Esophagus (tissue), 2 donors: ENCODE measurements at regions not wholly inside any gene's neighbourhood (a gene's known extent, or its start where the extent isn't known, plus 50 kb on each side); places are given as distances from the start of the nearest gene placed in this dataset.
A peak's percentile ranks its signal among the peaks of the same experiment; 100 is the strongest.

Experiments used
- H3K27ac ChIP-seq, 2 donors: one replicate each; pipeline ENCODE4 v1.5.1; 2013; ENCODE audit warnings: low read depth in 2 of 2, mild to moderate bottlenecking in 2 of 2, inconsistent platforms in 1 of 2, low read length in 1 of 2, moderate library complexity in 1 of 2
- H3K27me3 ChIP-seq, 2 donors: one replicate each; pipeline ENCODE4 v1.6.1; 2013; ENCODE audit warnings: low read length in 2 of 2, control low read depth in 1 of 2, mild to moderate bottlenecking in 1 of 2; ENCODE audit not compliant: insufficient read depth in 2 of 2, control insufficient read depth in 1 of 2
- H3K36me3 ChIP-seq, 2 donors: one replicate each; pipeline ENCODE4 v1.6.1; 2013; ENCODE audit warnings: low read length in 1 of 2; ENCODE audit not compliant: control insufficient read depth in 2 of 2, insufficient read depth in 2 of 2
- H3K4me1 ChIP-seq, 2 donors: one replicate each; pipeline ENCODE4 v1.6.1; 2013; ENCODE audit warnings: low read length in 1 of 2; ENCODE audit not compliant: control insufficient read depth in 2 of 2, insufficient read depth in 2 of 2
- H3K4me3 ChIP-seq, 2 donors: one replicate each; pipeline ENCODE4 v1.5.1; 2013; ENCODE audit warnings: low read length in 2 of 2, mild to moderate bottlenecking in 2 of 2, low read depth in 1 of 2, moderate library complexity in 1 of 2
- H3K9me3 ChIP-seq, 2 donors: one replicate each; pipeline ENCODE4 v1.6.1; 2013; ENCODE audit warnings: mild to moderate bottlenecking in 2 of 2, low read depth in 1 of 2, low read length in 1 of 2, moderate library complexity in 1 of 2; ENCODE audit not compliant: control insufficient read depth in 2 of 2, insufficient read depth in 1 of 2
- WGBS, 2 donors: extraction: QIAGEN DNeasy Blood & Tissue Kit; methylation state at CpG; one replicate each; pipeline ENCODE4 v1.1.7; 2013; 5-methylcytosine and 5-hydroxymethylcytosine counted together
- donor health status: healthy with polysubstance abuse.
- donor health status: Bipolar disorder and iron deficiency.

GRCh38 chr2:14554849-14555545 lies 77.5 kb upstream of the LRATD1 start:
- H3K36me3 ChIP-seq, result no peaks in the 10 kb centered on the region
- no peak overlapping the region for H3K4me3 ChIP-seq
- peak overlapping the region; percentile 42 to 67 for H3K27ac ChIP-seq
- H3K9me3 ChIP-seq, result no peaks in the 10 kb centered on the region
- no peaks in the 10 kb centered on the region for H3K4me1 ChIP-seq
- 42 to 53% methylated on average over 7 of the region's 7 CpGs for WGBS, 2 donors
- H3K27me3 ChIP-seq, result no peaks in the 10 kb centered on the region

DNA sequence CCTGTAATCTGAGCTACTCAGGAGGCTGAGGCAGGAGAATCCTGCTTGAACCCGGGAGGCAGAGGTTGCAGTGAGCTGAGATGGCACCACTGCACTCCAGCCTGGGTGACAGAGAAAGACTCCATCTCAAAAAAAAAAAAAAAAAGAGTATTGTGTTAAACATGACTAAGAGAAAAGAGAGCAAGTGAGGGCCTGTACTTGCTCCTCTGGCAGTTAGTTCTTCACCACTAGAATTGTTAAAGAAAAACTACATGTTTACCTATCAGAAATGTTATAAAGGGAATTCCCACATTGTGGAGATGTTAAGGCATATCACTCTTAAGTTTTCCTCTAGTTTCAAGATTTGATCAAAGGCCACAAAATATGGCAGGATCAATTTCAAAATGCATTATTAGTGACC lies 75.4 kb upstream of the LRATD1 start:
- 29 to 48% methylated on average over 1 of the region's 1 CpG for WGBS, 2 donors
- Histone ChIP-seq H3K4me1 (no peaks in the 10 kb centered on the region), H3K4me3 (no peak overlapping the region), H3K36me3 (no peaks in the 10 kb centered on the region), H3K27me3 (no peaks in the 10 kb centered on the region), H3K27ac (no peak overlapping the region), H3K9me3 (no peaks in the 10 kb centered on the region)

GRCh38 chr2:14557916-14558315 lies 74.6 kb upstream of the LRATD1 start:
- WGBS, 2 donors, result 44 to 56% methylated on average over 2 of the region's 2 CpGs
- Histone ChIP-seq H3K36me3 (no peaks in the 10 kb centered on the region), H3K9me3 (no peaks in the 10 kb centered on the region), H3K27me3 (no peaks in the 10 kb centered on the region), H3K4me3 (no peak overlapping the region), H3K27ac (no peak overlapping the region), H3K4me1 (no peaks in the 10 kb centered on the region)

DNA sequence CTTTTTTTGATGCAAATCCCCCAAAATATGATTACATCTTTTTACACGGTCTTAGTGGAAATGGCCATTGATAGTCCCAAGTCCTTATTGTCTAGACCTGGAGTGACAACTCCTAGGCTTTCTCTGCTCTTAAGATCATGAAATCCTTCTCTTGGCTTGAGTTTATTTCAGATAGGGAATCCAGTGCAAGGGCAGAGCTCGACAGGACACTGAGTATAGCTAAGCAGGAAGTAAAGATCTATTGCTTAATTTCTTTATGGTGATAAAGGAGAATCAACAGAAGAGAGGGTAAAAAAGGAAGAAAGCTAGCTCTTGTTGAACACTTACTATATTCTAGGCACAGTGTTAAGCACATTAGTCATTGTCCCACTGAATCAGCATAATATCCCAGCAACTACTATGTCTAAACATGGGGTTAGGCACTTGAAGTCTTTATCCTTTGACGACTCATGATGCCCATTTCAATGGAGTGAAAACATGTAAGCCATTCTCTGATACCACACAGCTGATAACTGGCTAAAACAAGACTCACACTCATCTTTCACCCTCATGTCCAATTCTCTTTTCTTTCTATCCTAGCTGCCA lies 74.1 kb upstream of the LRATD1 start:
- 59 to 60% methylated on average over 3 of the region's 3 CpGs for WGBS, 2 donors
- no peaks in the 10 kb centered on the region for H3K27me3 ChIP-seq

GRCh38 chr2:14560716-14561115 lies 71.8 kb upstream of the LRATD1 start:
- no peaks in the 10 kb centered on the region for H3K27me3 ChIP-seq
- H3K36me3 ChIP-seq, result no peaks in the 10 kb centered on the region
- no peaks in the 10 kb centered on the region for H3K9me3 ChIP-seq
- WGBS, 2 donors, result 66 to 83% methylated on average over 3 of the region's 3 CpGs
- H3K4me1 ChIP-seq, result no peaks in the 10 kb centered on the region
- H3K27ac ChIP-seq, result no peak overlapping the region
- no peak overlapping the region for H3K4me3 ChIP-seq

More for the DNA sequence above, 74.1 kb upstream of the LRATD1 start:
- Histone ChIP-seq H3K4me1 (no peaks in the 10 kb centered on the region), H3K36me3 (no peaks in the 10 kb centered on the region), H3K4me3 (no peak overlapping the region), H3K9me3 (no peaks in the 10 kb centered on the region), H3K27ac (peak overlapping the region in 1 of 2 donors; percentile 47)

DNA sequence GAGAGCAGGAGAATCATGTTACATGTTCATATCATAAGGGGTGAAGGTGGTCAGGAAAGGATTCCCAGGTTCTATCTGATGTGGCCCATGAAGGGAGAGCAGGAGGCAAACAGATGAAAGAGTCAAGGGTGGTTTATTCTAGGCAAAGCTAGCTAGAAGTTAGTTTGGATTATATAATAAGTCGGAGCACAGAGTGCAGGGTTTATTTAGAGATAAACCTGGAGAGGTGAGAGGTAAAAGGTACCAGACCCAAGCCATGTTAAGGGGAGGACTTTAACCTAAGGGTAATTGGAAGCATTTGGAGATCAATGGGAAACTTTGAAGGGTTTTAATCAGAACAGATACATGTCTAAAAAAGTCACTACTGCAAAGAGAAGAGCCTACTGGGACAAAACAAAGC lies 69.2 kb upstream of the LRATD1 start:
- H3K4me3 ChIP-seq, result no peak overlapping the region
- H3K4me1 ChIP-seq, result no peaks in the 10 kb centered on the region
- no peaks in the 10 kb centered on the region for H3K27me3 ChIP-seq
- no peaks in the 10 kb centered on the region for H3K36me3 ChIP-seq
- no peak overlapping the region for H3K27ac ChIP-seq
- WGBS, 2 donors, result 78 to 92% methylated on average over 1 of the region's 1 CpG
- H3K9me3 ChIP-seq, result no peaks in the 10 kb centered on the region

GRCh38 chr2:14565666-14566065 lies 66.9 kb upstream of the LRATD1 start:
- no peaks in the 10 kb centered on the region for H3K9me3 ChIP-seq
- H3K4me1 ChIP-seq, result no peaks in the 10 kb centered on the region
- no peaks in the 10 kb centered on the region for H3K36me3 ChIP-seq
- no peak overlapping the region for H3K4me3 ChIP-seq
- H3K27me3 ChIP-seq, result no peaks in the 10 kb centered on the region
- peak overlapping the region in 1 of 2 donors; percentile 45 for H3K27ac ChIP-seq

DNA sequence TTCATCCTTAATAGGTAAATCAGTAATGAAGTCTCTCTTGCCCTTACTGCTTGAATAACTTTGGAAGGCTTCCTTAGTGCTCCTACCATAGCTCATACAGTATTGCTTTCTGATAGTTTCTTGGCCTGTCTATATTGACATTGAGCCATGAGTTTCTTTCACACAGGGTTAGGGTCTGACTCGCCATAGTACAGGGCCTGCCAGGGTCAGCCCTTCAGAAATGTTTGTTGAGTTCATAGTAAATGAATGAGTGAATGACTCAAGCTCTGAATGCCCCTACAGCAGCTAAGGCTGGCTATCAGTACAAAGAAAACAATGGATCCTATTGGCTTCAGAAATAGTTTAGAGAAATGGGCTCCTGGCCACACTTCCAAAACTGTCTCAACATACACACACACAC lies 65.0 kb upstream of the LRATD1 start:
- H3K4me1 ChIP-seq, result no peaks in the 10 kb centered on the region
- no peak overlapping the region for H3K4me3 ChIP-seq
- no peaks in the 10 kb centered on the region for H3K9me3 ChIP-seq
- 29 to 41% methylated on average over 1 of the region's 1 CpG for WGBS, 2 donors
- H3K27me3 ChIP-seq, result no peaks in the 10 kb centered on the region
- H3K27ac ChIP-seq, result no peak overlapping the region
- no peaks in the 10 kb centered on the region for H3K36me3 ChIP-seq

DNA sequence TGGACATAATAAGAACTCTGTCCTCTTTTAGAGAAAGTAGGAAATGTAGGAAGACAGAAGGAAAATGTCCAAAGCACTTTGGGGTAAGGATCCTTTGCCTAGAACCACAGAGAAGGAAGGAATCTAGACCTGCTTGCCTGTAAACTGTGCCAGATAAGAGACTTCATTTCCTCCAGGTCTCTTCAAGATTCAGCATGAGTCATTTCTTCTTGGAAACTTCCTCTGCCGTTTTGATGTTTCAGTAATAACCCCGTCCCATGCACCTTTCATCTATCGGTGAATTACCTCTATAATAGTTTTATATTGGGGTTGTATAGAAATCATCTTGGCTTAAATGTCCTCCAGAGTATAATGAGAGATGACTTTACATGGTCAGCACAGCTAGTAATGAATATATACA lies 63.2 kb upstream of the LRATD1 start:
- no peaks in the 10 kb centered on the region for H3K9me3 ChIP-seq
- no peaks in the 10 kb centered on the region for H3K27me3 ChIP-seq
- no peaks in the 10 kb centered on the region for H3K36me3 ChIP-seq
- WGBS, 2 donors, result 41 to 57% methylated on average over 3 of the region's 3 CpGs
- no peaks in the 10 kb centered on the region for H3K4me1 ChIP-seq
- no peak overlapping the region for H3K4me3 ChIP-seq
- H3K27ac ChIP-seq, result no peak overlapping the region

GRCh38 chr2:14572633-14573032 lies 59.9 kb upstream of the LRATD1 start:
- H3K4me1 ChIP-seq, result peaks cover 0 to 1% of the 10 kb centered on the region in 2 donors
- 52 to 78% methylated on average over 2 of the region's 2 CpGs for WGBS, 2 donors
- no peak overlapping the region for H3K4me3 ChIP-seq
- no peaks in the 10 kb centered on the region for H3K36me3 ChIP-seq
- no peak overlapping the region for H3K27ac ChIP-seq
- H3K9me3 ChIP-seq, result no peaks in the 10 kb centered on the region
- H3K27me3 ChIP-seq, result no peaks in the 10 kb centered on the region
